GM18520 (cell line): ENCODE measurements at regions not wholly inside any gene's neighbourhood (a gene's known extent, or its start where the extent isn't known, plus 50 kb on each side); places are given as distances from the start of the nearest gene placed in this dataset.

Experiments
- ATAC-seq: cut with Tn5 transposase; IDR thresholded peaks from one replicate; pipeline ENCODE4 v1.9.1; 2021; ENCODE audit not compliant: unreplicated experiment

DNA sequence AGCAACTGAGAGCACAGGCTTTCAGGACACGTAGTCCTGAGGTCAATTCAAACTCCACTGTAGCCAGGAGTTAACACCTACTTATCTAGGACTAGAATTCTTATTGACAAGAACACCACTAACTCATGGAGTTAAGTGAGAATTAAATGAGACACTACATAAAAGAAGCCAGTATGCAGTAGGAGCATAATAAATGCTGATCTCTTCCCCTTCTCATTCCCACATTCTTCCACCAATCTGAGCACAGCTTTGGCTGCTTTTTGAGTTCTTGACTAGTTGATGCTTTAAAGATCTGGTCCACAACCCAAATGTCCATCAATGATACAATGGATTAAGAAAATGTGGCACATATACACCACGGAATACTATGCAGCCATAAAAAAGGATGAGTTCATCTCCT is 55.2 kb downstream of the TTC32 start:
- no peak for ATAC-seq

GRCh38 chr2:19846030-19846429 is 55.8 kb downstream of the TTC32 start:
- ATAC-seq: no peak

DNA sequence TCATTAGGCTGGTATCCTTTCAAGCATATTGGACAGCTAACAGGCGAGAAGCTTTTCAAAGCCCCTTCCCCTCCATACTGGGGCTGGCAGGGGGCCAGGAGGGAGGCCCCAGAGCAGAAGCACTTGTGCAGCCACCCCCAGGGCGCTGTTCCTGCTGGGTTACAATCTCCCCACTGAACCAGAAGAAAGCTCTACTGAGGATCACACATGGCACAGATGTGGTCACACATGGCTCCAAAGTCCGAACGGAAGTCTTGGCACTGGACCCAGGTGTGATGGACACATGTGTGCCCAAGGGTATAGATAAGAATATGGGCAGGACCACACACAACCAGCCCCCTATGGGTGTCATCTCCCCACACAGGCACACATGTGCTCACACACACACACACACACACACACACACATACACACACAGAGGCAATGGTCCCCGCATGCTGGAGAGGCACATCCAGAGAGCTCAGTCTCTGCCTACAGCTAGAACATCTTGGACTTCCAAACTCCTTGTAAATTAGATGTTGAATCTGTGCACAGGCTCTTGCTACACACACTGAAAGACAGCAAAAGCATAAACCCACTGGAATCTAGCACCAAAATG is 56.4 kb downstream of the TTC32 start:
- ATAC-seq: no peak

DNA sequence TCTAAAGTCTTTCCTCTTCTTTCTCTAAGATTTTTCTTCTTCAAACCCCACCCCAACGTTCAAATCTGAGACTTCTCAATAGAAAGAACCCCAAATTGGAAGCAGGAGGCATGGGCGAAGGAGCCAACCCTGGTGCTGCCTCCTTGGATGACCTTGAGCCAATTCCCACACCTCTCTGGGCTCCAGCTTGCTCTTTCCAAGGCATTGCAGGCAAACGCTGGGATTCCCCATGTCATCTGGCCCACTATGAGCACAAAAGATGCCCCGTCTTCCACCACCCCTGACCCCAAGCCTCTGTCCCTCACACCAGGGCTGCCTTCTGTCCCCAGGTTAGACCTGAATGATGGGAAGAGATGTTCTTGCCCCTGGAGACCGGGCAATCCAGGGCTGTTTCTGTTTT is 57.0 kb downstream of the TTC32 start:
- ATAC-seq: no peak

- ATAC-seq: no peak
Measured at GRCh38 chr2:19843992-19844515, 57.7 kb downstream of the TTC32 start.

DNA sequence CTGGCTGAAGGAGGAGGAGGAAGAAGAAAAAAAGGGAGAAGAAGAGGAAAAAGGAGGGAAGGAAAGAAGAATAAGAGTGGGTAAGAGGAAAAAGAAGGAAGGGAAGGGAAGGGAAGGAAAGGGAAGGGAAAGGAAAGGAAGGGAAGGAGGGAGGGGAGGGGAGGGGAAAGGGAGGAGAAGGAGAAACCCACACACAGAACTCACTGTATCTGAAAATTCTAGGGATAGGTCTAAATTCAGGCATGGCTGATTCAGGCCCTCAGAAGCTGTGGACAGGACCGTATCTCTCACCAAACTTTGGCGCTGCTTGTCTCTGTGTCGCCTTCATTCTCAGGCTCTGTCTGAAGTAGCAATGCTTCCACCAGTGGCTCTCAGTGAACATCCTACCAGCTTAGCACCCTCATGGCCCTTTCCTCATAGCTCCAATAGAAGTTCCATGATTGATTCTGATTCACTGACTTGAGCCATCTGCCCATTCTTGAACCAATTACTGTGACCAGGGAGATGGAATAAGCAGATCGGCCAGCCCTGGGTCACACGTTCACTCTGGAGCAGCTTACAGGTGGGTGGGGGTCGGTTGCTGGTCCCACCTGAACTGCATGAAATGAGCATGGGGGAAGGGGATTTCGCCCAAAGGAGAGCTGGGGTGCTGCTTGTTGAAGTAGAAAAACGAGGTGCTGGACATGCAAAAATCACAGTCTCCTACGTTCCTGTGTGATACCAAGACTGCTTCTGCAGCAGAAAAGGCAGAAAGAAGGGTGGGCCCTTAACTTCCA is 59.7 kb downstream of the TTC32 start:
- no peak for ATAC-seq

GRCh38 chr2:19839438-19839837 is 62.3 kb downstream of the TTC32 start:
- no peak for ATAC-seq

GRCh38 chr2:19838616-19839015 is 63.2 kb downstream of the TTC32 start:
- ATAC-seq: no peak

DNA sequence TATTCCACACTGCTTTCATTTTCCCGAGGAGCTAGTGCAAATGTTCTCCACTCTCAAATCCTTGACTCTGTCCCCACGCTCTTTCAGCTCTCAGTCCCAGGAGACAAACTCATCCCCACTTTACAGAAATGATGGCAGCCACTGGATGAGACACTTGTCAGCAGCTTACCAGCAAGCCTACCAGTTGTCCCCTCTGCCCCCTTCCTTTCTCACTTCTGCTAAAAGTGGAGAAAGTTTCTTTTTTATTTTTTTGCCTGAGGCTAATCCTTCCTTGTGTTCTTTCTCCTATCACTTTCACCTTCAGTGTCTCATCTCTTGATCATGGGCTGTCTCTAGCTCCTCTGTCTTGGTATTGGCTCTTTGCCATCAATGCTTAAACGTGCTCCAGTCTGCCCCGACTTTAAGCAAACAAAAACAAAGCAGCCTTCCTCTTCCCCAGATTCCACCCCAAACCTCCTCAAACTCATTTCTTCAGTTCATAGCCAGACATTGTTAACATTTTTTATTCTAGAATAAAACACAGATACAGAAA is 64.5 kb downstream of the TTC32 start:
- ATAC-seq: no peak

GRCh38 chr2:19835781-19836281 is 66.0 kb downstream of the TTC32 start:
- no peak for ATAC-seq

DNA sequence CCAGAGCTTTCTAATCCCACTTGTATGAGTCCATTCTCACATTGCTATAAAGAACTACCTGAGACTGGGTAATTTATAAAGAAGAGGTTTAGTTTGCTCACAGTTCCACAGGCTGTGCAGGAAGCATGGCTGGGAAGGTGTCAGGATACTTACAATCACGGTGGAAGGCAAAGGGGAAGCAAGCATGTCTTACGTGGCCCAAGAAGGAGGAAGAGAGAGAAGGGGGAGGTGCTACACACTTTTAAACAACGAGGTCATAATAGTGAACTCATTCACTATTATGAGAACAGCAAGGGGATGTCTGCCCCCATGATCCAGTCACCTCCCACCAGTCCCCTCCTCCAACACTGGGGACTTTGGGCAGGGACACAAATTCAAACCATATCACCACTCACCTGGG is 67.8 kb downstream of the TTC32 start:
- ATAC-seq: no peak

GRCh38 chr2:19829672-19830071 is 72.1 kb downstream of the TTC32 start:
- ATAC-seq: no peak

- no peak for ATAC-seq
Measured at GRCh38 chr2:19826874-19827273, 74.9 kb downstream of the TTC32 start.

DNA sequence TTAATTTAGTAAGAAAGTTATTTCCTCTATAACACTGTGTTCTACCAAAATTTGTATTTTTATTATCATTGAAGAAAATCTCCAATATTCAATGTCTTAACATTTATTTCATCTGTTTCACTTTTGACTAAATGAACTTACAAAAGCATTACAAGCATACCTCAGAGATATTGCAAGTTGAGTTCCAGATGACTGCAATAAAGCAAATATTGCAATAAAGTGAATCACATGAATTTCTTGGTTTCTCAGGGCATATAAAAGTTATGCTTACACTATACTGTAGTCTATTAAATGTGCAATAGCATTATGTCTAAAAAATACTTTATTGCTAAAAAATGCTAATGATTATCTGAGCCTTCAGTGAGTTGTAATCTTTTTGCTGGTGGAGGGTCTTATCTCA is 78.3 kb downstream of the TTC32 start:
- no peak for ATAC-seq

DNA sequence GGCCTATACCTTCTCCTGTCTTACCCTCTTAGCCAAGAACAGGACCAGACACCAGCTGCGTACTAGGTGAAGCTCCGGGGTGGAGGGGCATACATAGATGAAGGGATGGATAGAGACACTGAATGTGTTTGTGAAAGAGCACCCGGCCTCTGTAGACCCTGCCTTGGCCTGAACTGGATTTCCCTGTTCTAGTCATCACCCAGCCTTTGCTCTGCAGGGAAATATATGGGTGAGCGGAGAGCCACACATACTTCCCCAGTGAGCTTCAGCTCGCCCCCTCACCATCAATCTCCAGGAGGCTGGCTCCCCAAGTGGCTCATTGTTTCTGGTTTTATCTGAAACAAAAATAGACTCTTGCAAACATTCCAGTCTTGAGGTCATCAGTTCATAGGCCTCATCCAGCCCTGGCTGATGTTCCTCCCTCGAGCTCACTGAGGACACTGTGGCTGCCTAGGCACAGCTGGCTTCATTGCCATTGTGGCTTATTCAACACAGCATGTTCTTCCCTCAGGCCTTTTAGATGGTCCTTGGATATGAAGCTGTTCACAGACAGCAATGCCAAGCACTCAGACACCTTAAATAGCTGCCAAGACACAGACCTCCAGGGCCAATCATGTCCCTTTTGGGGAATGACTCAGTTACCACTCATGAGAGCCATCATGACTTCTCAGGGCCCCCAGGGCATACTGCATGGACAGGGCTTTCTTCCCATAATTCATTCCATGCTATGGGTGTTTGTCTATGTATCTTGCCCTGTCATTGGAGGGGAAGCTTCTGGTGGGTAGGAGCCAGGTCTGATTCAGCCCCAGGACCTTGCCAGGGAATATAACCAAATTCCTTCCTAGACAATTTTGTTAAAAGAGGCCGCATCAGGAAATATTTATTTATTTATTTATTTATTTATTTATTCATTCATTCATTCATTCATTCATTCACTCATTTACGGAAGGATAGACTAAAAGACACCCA is 82.4 kb downstream of the TTC32 start:
- no peak for ATAC-seq

GRCh38 chr2:19818543-19818942 is 83.2 kb downstream of the TTC32 start:
- ATAC-seq: no peak

DNA sequence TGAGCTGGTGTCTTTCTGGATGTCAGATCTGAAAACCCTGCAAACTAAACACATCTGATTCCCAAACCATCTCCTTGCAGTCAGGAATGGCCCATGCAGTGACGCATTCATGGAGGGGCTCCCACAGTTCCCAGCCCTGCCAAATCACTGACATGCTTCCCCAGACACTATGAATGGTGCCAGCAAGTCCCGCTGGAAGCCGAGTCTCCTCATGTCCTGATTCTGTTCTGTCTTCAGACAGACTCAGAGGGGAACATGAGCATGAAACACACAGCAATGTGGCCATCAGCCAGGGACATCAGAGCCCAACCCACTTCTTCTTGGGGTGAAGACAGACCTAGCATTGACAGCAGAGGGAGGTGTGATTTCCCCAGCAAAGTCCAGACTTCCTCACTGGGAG is 83.7 kb downstream of the TTC32 start:
- ATAC-seq: no peak

- ATAC-seq: no peak
Measured at GRCh38 chr2:19815746-19816145, 86.0 kb downstream of the TTC32 start.

DNA sequence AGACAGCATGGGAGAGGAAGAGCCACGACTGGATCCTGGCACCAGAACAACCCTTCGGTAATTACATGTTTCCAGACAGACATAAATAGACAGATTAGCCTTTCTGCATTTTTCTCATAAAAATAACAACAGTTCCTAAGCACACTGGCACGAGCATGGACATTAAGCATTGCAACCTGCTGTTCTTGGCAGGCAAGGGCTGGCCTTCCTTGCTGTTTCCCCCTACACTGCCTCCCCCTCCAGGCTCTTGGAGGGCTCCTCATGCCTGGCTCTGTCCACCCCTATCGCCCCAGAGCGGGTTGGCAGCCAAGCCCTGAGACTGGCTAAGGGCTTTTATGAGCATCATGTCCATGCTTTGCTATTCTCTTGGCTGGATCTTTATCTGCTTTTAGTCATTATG is 89.6 kb downstream of the TTC32 start:
- no peak for ATAC-seq

DNA sequence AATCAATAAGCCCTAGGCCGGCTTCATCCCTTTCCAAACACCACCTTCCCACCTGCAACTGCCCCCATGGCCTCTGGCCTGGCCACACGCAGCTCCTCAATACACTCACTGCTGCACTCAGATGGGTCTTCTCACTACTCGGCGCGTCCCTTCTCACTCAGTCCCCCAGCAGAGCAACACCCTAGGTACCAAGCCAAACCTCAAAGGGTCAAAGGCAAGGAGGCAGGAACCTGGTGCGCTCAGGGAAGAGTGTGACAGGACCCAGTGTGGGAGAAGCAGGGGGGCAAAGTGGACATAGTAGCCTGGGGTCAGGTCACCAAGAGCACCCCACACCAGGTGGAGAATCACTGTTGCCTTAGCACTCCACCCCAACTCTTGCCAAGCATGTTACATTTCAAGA is 90.6 kb downstream of the TTC32 start:
- no peak for ATAC-seq

DNA sequence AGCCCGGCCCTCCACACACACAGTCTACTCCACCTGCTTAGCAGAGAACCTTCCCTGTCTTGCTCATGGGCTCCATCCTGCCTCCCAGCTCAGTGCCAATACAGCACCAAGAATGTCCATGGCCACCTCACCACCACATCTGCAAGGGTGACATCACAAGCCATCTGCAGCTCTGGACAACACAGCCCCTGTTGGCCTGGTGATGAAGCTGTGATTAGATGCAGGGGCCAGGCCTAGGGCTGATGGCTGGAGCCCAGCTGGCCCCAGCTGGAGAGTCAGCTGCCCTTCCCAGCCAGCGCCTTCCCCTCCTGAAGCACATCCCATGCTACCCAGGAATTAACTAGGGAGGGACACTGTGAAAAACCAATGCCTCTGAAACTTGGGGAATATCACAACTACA is 91.1 kb downstream of the TTC32 start:
- ATAC-seq: no peak
